Vagina (tissue), 2 donors: ENCODE measurements at regions not wholly inside any gene's neighbourhood (a gene's known extent, or its start where the extent isn't known, plus 50 kb on each side); places are given as distances from the start of the nearest gene placed in this dataset.

Experiments
- CTCF ChIP-seq, 3 experiments: fragments of 450-650 bp in 2 of 3; fragments of 200-600 bp in 1 of 3; sonication (generic) in 1 of 3; IDR thresholded peaks; one replicate each; pipeline ENCODE4 v1.5.1; 2017 to 2019; ENCODE audit warnings: antibody characterized with exemption in 3 of 3, mild to moderate bottlenecking in 2 of 3, moderate library complexity in 2 of 3
- POLR2A ChIP-seq, 2 donors: fragments of 450-650 bp; IDR thresholded peaks; one replicate each; pipeline ENCODE4 v1.6.1; 2017; ENCODE audit warnings: antibody characterized with exemption in 2 of 2, mild to moderate bottlenecking in 2 of 2, moderate library complexity in 2 of 2
- POLR2AphosphoS5 ChIP-seq, 2 donors: sonication (generic); formaldehyde crosslinking; IDR thresholded peaks; one replicate each; pipeline ENCODE4 v1.9.0; 2017; ENCODE audit warnings: antibody characterized with exemption in 2 of 2, mild to moderate bottlenecking in 2 of 2, low read depth in 1 of 2; ENCODE audit not compliant: insufficient read depth in 1 of 2

DNA sequence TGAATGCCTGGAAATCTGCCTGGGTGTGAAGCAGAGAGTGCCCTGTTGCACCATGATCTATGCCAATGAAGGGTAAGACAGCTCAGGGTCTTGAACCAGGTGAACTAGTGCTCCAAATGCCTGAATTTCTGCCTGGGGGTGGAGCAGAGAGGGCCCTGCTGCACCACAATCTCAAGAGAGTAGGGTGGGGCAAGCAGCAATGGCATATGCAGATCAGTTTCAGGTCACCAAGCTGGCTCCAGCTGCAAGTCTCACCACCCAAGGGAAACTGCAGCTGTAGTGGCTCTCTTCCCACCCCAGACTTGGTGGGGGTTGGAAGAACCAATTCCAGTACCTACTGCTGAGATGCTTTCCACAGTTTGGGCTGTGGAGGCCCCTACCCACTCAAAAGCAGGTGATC, 147.0 kb downstream of the SPANXN1 start:
- TF ChIP-seq CTCF (IDR thresholded peaks at IDR 0.05) (no peak), POLR2A (IDR thresholded peaks at IDR 0.05) (no peak), POLR2AphosphoS5 (IDR thresholded peaks at IDR 0.05; ENCODE audit: insufficient read depth in 1 of 2, low read depth in 1 of 2) (no peak)
